ENCODE measurements at regions not wholly inside any gene's neighbourhood (a gene's known extent, or its start where the extent isn't known, plus 50 kb on each side); places are given as distances from the start of the nearest gene placed in this dataset.

GRCh38 chr2:43027097-43027873, 199.1 kb downstream of the ZFP36L2 start:
- no peak for TF ChIP-seq POLR2AphosphoS5 (IDR thresholded peaks at IDR 0.05; ENCODE audit: low read depth, low read length)
- no peak for TF ChIP-seq SIN3A (IDR thresholded peaks at IDR 0.05; ENCODE audit: borderline replicate concordance, insufficient read depth, low read depth, low read length)
- TF ChIP-seq CTCF (IDR thresholded peaks at IDR 0.05) = no peak
- no peak for TF ChIP-seq REST (IDR thresholded peaks at IDR 0.05; ENCODE audit: insufficient read depth in 1 of 2, low read depth in 2 of 2, low read length in 1 of 2)
- no peak for TF ChIP-seq TCF7L2 (IDR thresholded peaks at IDR 0.05; ENCODE audit: low read depth, low read length)

Measured in Panc1 (cell line).